ENCODE measurements at regions not wholly inside any gene's neighbourhood (a gene's known extent, or its start where the extent isn't known, plus 50 kb on each side); places are given as distances from the start of the nearest gene placed in this dataset.

GRCh38 chr14:42335918-42336317 lies 729.2 kb downstream of the LRFN5 start:
- no peak for DNase-seq (ENCODE audit: low read depth)
- no peak overlapping the region for H3K4me3 ChIP-seq (ENCODE audit: low read depth, low read length)
- TF ChIP-seq CTCF (IDR thresholded peaks at IDR 0.05; ENCODE audit: insufficient read depth, low read depth, low read length) = no peak

- TF ChIP-seq CTCF (IDR thresholded peaks at IDR 0.05; ENCODE audit: insufficient read depth, low read depth, low read length) = no peak
- DNase-seq (ENCODE audit: low read depth) = no peak
- H3K4me3 ChIP-seq (ENCODE audit: low read depth, low read length) = no peak overlapping the region
These were observed 728.3 kb downstream of the LRFN5 start for GRCh38 chr14:42334931-42335330.

GRCh38 chr14:42323426-42323825 lies 716.8 kb downstream of the LRFN5 start:
- no peak overlapping the region for H3K4me3 ChIP-seq (ENCODE audit: low read depth, low read length)
- no peak for TF ChIP-seq CTCF (IDR thresholded peaks at IDR 0.05; ENCODE audit: insufficient read depth, low read depth, low read length)
- DNase-seq (ENCODE audit: low read depth) = no peak

- TF ChIP-seq CTCF (IDR thresholded peaks at IDR 0.05; ENCODE audit: insufficient read depth, low read depth, low read length) = no peak
- no peak for DNase-seq (ENCODE audit: low read depth)
- no peak overlapping the region for H3K4me3 ChIP-seq (ENCODE audit: low read depth, low read length)
These were observed 716.0 kb downstream of the LRFN5 start for GRCh38 chr14:42322531-42323284.

- no peak for TF ChIP-seq CTCF (IDR thresholded peaks at IDR 0.05; ENCODE audit: insufficient read depth, low read depth, low read length)
- H3K4me3 ChIP-seq (ENCODE audit: low read depth, low read length) = no peak overlapping the region
- DNase-seq (ENCODE audit: low read depth) = no peak
These were observed 713.3 kb downstream of the LRFN5 start for GRCh38 chr14:42319996-42320395.

- no peak for TF ChIP-seq CTCF (IDR thresholded peaks at IDR 0.05; ENCODE audit: insufficient read depth, low read depth, low read length)
- H3K4me3 ChIP-seq (ENCODE audit: low read depth, low read length) = no peak overlapping the region
- DNase-seq (ENCODE audit: low read depth) = no peak
These were observed 710.0 kb downstream of the LRFN5 start for GRCh38 chr14:42316693-42317092.

GRCh38 chr14:42311876-42312275 lies 705.2 kb downstream of the LRFN5 start:
- H3K4me3 ChIP-seq (ENCODE audit: low read depth, low read length) = no peak overlapping the region
- DNase-seq (ENCODE audit: low read depth) = no peak
- no peak for TF ChIP-seq CTCF (IDR thresholded peaks at IDR 0.05; ENCODE audit: insufficient read depth, low read depth, low read length)

Data from fibroblast of villous mesenchyme (primary cell).